ENCODE measurements at regions not wholly inside any gene's neighbourhood (a gene's known extent, or its start where the extent isn't known, plus 50 kb on each side); places are given as distances from the start of the nearest gene placed in this dataset.

- no peak for TF ChIP-seq CTCF (IDR thresholded peaks at IDR 0.05)
- no peak for TF ChIP-seq ZFX (IDR thresholded peaks at IDR 0.05; ENCODE audit: borderline replicate concordance)
- no peak overlapping the region for H3K27ac ChIP-seq
Observed at GRCh38 chr7:116394106-116394505, 105.4 kb upstream of the CAV2 start.

- TF ChIP-seq CTCF (IDR thresholded peaks at IDR 0.05) (no peak), ZFX (IDR thresholded peaks at IDR 0.05; ENCODE audit: borderline replicate concordance) (no peak)
- no peak overlapping the region for H3K27ac ChIP-seq
Observed at GRCh38 chr7:116395141-116395791, 104.3 kb upstream of the CAV2 start.

- TF ChIP-seq ZFX (IDR thresholded peaks at IDR 0.05; ENCODE audit: borderline replicate concordance) (no peak), CTCF (IDR thresholded peaks at IDR 0.05) (no peak)
- H3K27ac ChIP-seq: no peak overlapping the region
Observed at GRCh38 chr7:116398672-116399071, 100.9 kb upstream of the CAV2 start.

- TF ChIP-seq ZFX (IDR thresholded peaks at IDR 0.05; ENCODE audit: borderline replicate concordance): no peak
Observed at GRCh38 chr7:116399819-116400218, 99.7 kb upstream of the CAV2 start.

GRCh38 chr7:116400522-116400921 is 99.0 kb upstream of the CAV2 start:
- H3K27ac ChIP-seq: no peak overlapping the region
- no peak for TF ChIP-seq ZFX (IDR thresholded peaks at IDR 0.05; ENCODE audit: borderline replicate concordance)
- no peak for TF ChIP-seq CTCF (IDR thresholded peaks at IDR 0.05)

More at GRCh38 chr7:116399819-116400218, 99.7 kb upstream of the CAV2 start:
- no peak overlapping the region for H3K27ac ChIP-seq

GRCh38 chr7:116401711-116402110 is 97.8 kb upstream of the CAV2 start:
- TF ChIP-seq CTCF (IDR thresholded peaks at IDR 0.05): no peak
- no peak overlapping the region for H3K27ac ChIP-seq

- no peak for TF ChIP-seq CTCF (IDR thresholded peaks at IDR 0.05)
- no peak for TF ChIP-seq ZFX (IDR thresholded peaks at IDR 0.05; ENCODE audit: borderline replicate concordance)
- H3K27ac ChIP-seq: no peak overlapping the region
Observed at GRCh38 chr7:116403265-116403664, 96.3 kb upstream of the CAV2 start.

GRCh38 chr7:116404389-116404788 is 95.1 kb upstream of the CAV2 start:
- no peak for TF ChIP-seq CTCF (IDR thresholded peaks at IDR 0.05)
- TF ChIP-seq ZFX (IDR thresholded peaks at IDR 0.05; ENCODE audit: borderline replicate concordance): no peak
- no peak overlapping the region for H3K27ac ChIP-seq
